Gastrocnemius medialis (tissue), 4 donors: ENCODE measurements at regions not wholly inside any gene's neighbourhood (a gene's known extent, or its start where the extent isn't known, plus 50 kb on each side); places are given as distances from the start of the nearest gene placed in this dataset.

Experiments used
- CTCF ChIP-seq, 5 experiments: fragments of 450-650 bp in 3 of 5; fragments of 200-600 bp in 2 of 5; sonication (generic) in 2 of 5; IDR thresholded peaks in 4 of 5; conservative IDR thresholded peaks in 1 of 5; 1 replicate in 4 of 5; 2 replicates in 1 of 5; pipeline ENCODE4 v1.5.1; 2016 to 2019; ENCODE audit warnings: antibody characterized with exemption in 5 of 5, mild to moderate bottlenecking in 3 of 5, moderate library complexity in 3 of 5
- POLR2A ChIP-seq, 2 donors: fragments of 450-650 bp; IDR thresholded peaks; one replicate each; pipeline ENCODE4 v1.6.1; 2017; ENCODE audit warnings: antibody characterized with exemption in 2 of 2, mild to moderate bottlenecking in 2 of 2, moderate library complexity in 2 of 2

DNA sequence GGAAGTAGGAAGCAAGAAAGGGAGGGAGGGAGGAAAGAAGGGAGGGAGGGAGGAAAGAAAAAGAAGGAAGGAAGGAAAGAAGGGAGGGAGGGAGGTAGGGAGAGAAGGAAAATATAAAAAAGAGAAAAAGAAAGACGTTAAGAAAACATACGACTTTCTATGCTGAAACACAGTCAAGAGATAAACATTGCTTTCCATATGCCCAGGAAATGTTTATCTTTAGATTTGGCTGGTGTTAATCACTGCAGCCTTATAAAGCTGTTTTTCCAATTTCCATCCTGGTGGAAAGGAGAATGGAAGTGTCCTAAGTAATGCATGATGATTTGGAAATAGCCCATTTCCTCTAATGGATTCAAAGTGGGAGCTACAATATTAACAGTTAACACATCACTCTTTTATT is 524.3 kb downstream of the MTRR start:
- TF ChIP-seq CTCF (IDR thresholded peaks at IDR 0.05 in 4 of 5, conservative IDR thresholded peaks at IDR 0.05 in 1 of 5) (no peak), POLR2A (IDR thresholded peaks at IDR 0.05) (no peak)
